ENCODE measurements at regions not wholly inside any gene's neighbourhood (a gene's known extent, or its start where the extent isn't known, plus 50 kb on each side); places are given as distances from the start of the nearest gene placed in this dataset.
"Not testable (repeated sequence)": the region's sequence is repeated elsewhere in the genome, so short reads cannot be mapped to it uniquely, and the experiment has no call there.

DNA sequence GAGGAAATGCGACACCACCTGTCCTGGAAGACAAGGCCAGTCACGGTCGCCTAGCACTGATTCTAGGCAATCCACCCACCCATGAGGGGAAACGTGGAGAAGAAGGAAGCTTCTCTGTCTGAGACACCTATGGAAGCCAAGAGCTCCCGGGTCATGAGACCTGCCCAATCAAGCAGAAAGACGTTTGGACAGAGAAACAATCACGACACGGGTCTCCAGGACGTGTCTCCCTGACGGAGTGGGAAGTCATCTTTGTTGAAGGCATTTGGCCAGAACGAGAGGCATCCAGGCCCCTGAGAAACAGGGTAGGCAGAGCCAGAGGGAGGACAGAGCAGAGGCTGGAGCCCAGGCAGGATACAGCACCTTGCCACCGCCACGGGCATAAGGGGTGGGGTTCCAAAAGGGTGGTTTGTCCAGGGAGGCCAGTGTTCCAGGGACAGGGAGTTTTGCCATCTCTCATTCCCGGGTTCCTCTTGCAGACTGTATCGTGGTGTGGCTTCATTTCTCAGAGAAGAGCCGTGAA lies 482.9 kb downstream of the SPATA31A7 start:
- H3K4me3 Mint-ChIP-seq; H3K27me3 Mint-ChIP-seq (ENCODE audit: low read depth); H3K4me1 Mint-ChIP-seq (ENCODE audit: low read depth); H3K27ac Mint-ChIP-seq; H3K36me3 Mint-ChIP-seq (ENCODE audit: low read depth): not testable (repeated sequence)
- H3K9me3 Mint-ChIP-seq = peaks cover 51% of the 10 kb centered on the region

DNA sequence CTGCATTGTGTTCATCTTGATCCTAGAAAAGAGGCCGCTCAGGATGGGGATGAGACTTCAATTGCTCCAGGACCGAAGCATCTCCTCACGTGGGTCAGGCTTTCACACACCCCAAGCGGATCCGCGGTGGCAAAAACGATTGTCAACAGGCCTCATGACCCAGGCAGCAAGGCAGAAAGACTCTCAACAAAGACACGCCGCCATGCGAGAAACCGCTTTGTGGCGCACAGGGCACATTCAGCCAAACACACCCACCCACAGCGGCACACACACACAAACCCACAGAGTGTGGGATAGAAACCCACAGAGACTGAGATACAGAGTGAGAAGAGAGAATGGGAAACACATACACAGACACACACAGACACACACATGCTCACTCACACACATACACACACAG lies 483.4 kb downstream of the SPATA31A7 start:
- Mint-ChIP-seq H3K9me3 (peaks cover 51% of the 10 kb centered on the region), H3K27me3 (ENCODE audit: low read depth) (no peaks in the 10 kb centered on the region), H3K4me3 (no peak overlapping the region), H3K4me1 (ENCODE audit: low read depth) (no peaks in the 10 kb centered on the region), H3K36me3 (ENCODE audit: low read depth) (peaks cover 3% of the 10 kb centered on the region), H3K27ac (no peak overlapping the region)

DNA sequence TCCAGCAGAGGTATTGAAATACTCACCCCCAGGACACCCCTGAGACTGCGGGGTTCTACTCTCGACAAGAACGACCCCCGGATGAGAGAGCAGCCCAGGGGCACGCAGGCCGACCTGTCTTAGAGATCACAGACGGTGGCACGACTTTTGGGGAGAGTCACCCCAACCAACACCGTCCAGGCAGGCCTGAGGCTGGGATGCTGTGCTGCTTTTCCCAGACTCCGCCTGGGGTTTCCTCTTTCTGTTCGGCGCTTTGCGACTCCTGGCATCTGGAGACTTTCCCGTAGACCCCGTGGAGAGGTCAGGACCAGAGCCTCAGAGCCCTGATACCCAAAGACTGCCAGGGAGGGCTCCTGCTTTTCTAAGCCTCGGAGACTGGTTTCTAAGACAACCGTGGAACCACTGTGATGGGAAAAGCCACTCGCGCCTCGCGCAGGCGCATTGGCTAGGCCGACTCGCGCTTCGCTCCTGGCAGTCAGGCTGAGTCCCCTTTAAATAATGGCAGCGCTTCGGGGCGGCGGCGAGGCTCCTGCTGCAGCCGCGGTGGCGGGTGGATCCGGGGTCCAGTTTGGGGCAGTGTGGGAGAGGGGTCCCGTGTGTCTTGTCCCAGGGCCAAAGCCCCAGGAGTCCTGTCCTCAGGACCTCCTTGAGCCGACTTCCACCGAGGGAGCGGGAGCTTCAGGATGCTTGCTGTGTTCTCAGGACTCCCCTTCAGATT lies 484.0 kb downstream of the SPATA31A7 start:
- H3K27me3 Mint-ChIP-seq (ENCODE audit: low read depth) = no peaks in the 10 kb centered on the region
- no peak overlapping the region for H3K27ac Mint-ChIP-seq
- peaks cover 48% of the 10 kb centered on the region for H3K9me3 Mint-ChIP-seq
- no peaks in the 10 kb centered on the region for H3K4me1 Mint-ChIP-seq (ENCODE audit: low read depth)
- peaks cover 3% of the 10 kb centered on the region for H3K36me3 Mint-ChIP-seq (ENCODE audit: low read depth)
- H3K4me3 Mint-ChIP-seq = no peak overlapping the region

DNA sequence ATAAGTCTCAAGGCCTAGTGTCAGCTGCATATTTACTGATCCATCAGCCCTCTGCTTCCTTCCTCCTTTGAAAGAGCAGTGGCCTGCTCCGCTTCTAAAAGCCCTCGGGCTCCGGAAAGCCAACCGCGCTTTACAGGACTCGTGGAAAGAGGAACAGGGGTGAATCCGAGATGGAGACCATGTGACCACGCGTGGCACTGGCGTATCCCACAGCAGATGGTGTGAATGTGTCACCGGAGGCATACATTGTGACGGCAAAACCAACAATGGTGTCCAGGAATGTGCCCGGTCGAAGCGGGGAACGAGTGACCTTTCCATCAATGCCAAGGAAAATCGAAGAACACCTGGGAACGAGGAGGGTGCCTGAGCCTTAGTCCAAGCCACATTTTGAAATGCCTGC lies 484.6 kb downstream of the SPATA31A7 start:
- Mint-ChIP-seq H3K9me3 (peaks cover 41% of the 10 kb centered on the region), H3K4me1 (ENCODE audit: low read depth) (no peaks in the 10 kb centered on the region), H3K27me3 (ENCODE audit: low read depth) (no peaks in the 10 kb centered on the region), H3K36me3 (ENCODE audit: low read depth) (peaks cover under 1% of the 10 kb centered on the region), H3K4me3 (no peak overlapping the region), H3K27ac (no peak overlapping the region)

DNA sequence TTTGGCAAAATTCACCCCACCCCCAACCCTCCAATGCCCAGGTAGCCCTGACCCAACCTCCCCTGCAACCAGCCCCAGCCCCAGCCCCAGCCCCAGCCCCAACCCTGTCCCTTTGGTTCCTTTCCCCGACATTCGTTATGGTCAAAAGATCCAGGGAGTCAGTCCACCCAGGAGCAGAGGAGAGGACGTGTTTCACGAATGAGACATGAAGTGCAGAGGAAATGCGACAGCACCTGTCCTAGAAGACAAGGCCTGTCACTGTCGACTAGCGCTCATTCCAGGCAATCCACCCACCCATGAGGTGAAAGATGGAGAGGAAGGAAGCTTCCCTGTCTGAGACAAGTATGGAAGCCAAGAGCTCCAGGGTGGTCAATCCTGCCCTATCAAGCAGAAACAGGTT lies 485.0 kb downstream of the SPATA31A7 start:
- H3K9me3 Mint-ChIP-seq = peaks cover 39% of the 10 kb centered on the region
- H3K4me3 Mint-ChIP-seq = no peak overlapping the region

More for the DNA sequence above, 485.0 kb downstream of the SPATA31A7 start:
- H3K27me3 Mint-ChIP-seq (ENCODE audit: low read depth) = no peaks in the 10 kb centered on the region
- no peaks in the 10 kb centered on the region for H3K4me1 Mint-ChIP-seq (ENCODE audit: low read depth)
- H3K27ac Mint-ChIP-seq = no peak overlapping the region
- H3K36me3 Mint-ChIP-seq (ENCODE audit: low read depth) = no peaks in the 10 kb centered on the region

All from T-helper 1 cell treated with Interleukin-12 subunit alpha and Interleukin-12 subunit beta and Interleukin-4 antibody, amounts not matched to agents 30 μg/mL and 1 μg/mL, for 36 hours (primary cell).